ENCODE measurements at regions not wholly inside any gene's neighbourhood (a gene's known extent, or its start where the extent isn't known, plus 50 kb on each side); places are given as distances from the start of the nearest gene placed in this dataset.

- H3K27ac Mint-ChIP-seq (ENCODE audit: unreplicated experiment), result no peak overlapping the region
- no peaks in the 10 kb centered on the region for H3K4me1 Mint-ChIP-seq (ENCODE audit: low read depth, unreplicated experiment)
- no peak for DNase-seq
- no peak overlapping the region for H3K4me3 Mint-ChIP-seq (ENCODE audit: unreplicated experiment)
- TF ChIP-seq CTCF (IDR thresholded peaks at IDR 0.05; ENCODE audit: partially characterized antibody, unreplicated experiment), result no peak
- peaks cover 3% of the 10 kb centered on the region for H3K9me3 Mint-ChIP-seq (ENCODE audit: unreplicated experiment)
- peaks cover 8% of the 10 kb centered on the region for H3K36me3 Mint-ChIP-seq (ENCODE audit: unreplicated experiment)
- H3K27me3 Mint-ChIP-seq (ENCODE audit: unreplicated experiment), result no peaks in the 10 kb centered on the region
Observed at GRCh38 chr6:165944002-165944466, 223.6 kb downstream of the TBXT start.

GRCh38 chr6:165941786-165942185 is 225.9 kb downstream of the TBXT start:
- TF ChIP-seq CTCF (IDR thresholded peaks at IDR 0.05; ENCODE audit: partially characterized antibody, unreplicated experiment), result no peak
- Mint-ChIP-seq H3K27me3 (ENCODE audit: unreplicated experiment) (no peaks in the 10 kb centered on the region), H3K4me3 (ENCODE audit: unreplicated experiment) (no peak overlapping the region), H3K36me3 (ENCODE audit: unreplicated experiment) (peaks cover 8% of the 10 kb centered on the region), H3K4me1 (ENCODE audit: low read depth, unreplicated experiment) (no peaks in the 10 kb centered on the region), H3K27ac (ENCODE audit: unreplicated experiment) (no peak overlapping the region), H3K9me3 (ENCODE audit: unreplicated experiment) (peaks cover 3% of the 10 kb centered on the region)
- DNase-seq, result no peak

GRCh38 chr6:165941249-165941775 is 226.3 kb downstream of the TBXT start:
- no peaks in the 10 kb centered on the region for H3K4me1 Mint-ChIP-seq (ENCODE audit: low read depth, unreplicated experiment)
- H3K9me3 Mint-ChIP-seq (ENCODE audit: unreplicated experiment), result peaks cover 3% of the 10 kb centered on the region
- peaks cover 8% of the 10 kb centered on the region for H3K36me3 Mint-ChIP-seq (ENCODE audit: unreplicated experiment)
- TF ChIP-seq CTCF (IDR thresholded peaks at IDR 0.05; ENCODE audit: partially characterized antibody, unreplicated experiment), result no peak
- H3K27ac Mint-ChIP-seq (ENCODE audit: unreplicated experiment), result no peak overlapping the region
- no peaks in the 10 kb centered on the region for H3K27me3 Mint-ChIP-seq (ENCODE audit: unreplicated experiment)
- no peak overlapping the region for H3K4me3 Mint-ChIP-seq (ENCODE audit: unreplicated experiment)
- DNase-seq, result no peak

GRCh38 chr6:165940366-165940765 is 227.3 kb downstream of the TBXT start:
- H3K36me3 Mint-ChIP-seq (ENCODE audit: unreplicated experiment), result peaks cover 10% of the 10 kb centered on the region
- H3K4me3 Mint-ChIP-seq (ENCODE audit: unreplicated experiment), result no peak overlapping the region
- peaks cover 4% of the 10 kb centered on the region for H3K9me3 Mint-ChIP-seq (ENCODE audit: unreplicated experiment)
- no peaks in the 10 kb centered on the region for H3K4me1 Mint-ChIP-seq (ENCODE audit: low read depth, unreplicated experiment)
- no peak for DNase-seq
- no peak overlapping the region for H3K27ac Mint-ChIP-seq (ENCODE audit: unreplicated experiment)
- TF ChIP-seq CTCF (IDR thresholded peaks at IDR 0.05; ENCODE audit: partially characterized antibody, unreplicated experiment), result no peak
- H3K27me3 Mint-ChIP-seq (ENCODE audit: unreplicated experiment), result no peaks in the 10 kb centered on the region

- no peaks in the 10 kb centered on the region for H3K27me3 Mint-ChIP-seq (ENCODE audit: unreplicated experiment)
- H3K27ac Mint-ChIP-seq (ENCODE audit: unreplicated experiment), result no peak overlapping the region
- DNase-seq, result no peak
- H3K9me3 Mint-ChIP-seq (ENCODE audit: unreplicated experiment), result peaks cover 4% of the 10 kb centered on the region
- TF ChIP-seq CTCF (IDR thresholded peaks at IDR 0.05; ENCODE audit: partially characterized antibody, unreplicated experiment), result no peak
- peaks cover 14% of the 10 kb centered on the region for H3K36me3 Mint-ChIP-seq (ENCODE audit: unreplicated experiment)
- H3K4me1 Mint-ChIP-seq (ENCODE audit: low read depth, unreplicated experiment), result no peaks in the 10 kb centered on the region
- H3K4me3 Mint-ChIP-seq (ENCODE audit: unreplicated experiment), result no peak overlapping the region
Observed at GRCh38 chr6:165939601-165940290, 227.9 kb downstream of the TBXT start.
